ENCODE measurements at regions not wholly inside any gene's neighbourhood (a gene's known extent, or its start where the extent isn't known, plus 50 kb on each side); places are given as distances from the start of the nearest gene placed in this dataset.

- H4K20me1 ChIP-seq (ENCODE audit: insufficient read depth), result no peaks in the 10 kb centered on the region
- no peak overlapping the region for H3K4me3 ChIP-seq (ENCODE audit: low read length)
- no peaks in the 10 kb centered on the region for H3K36me3 ChIP-seq (ENCODE audit: insufficient read depth, low read length)
- TF ChIP-seq EZH2 (IDR thresholded peaks at IDR 0.05; ENCODE audit: borderline replicate concordance, insufficient read depth, low read length, poor library complexity, severe bottlenecking) (no peak), MXI1 (conservative IDR thresholded peaks at IDR 0.05; ENCODE audit: poor library complexity, severe bottlenecking) (no peak), CTCF (IDR thresholded peaks at IDR 0.05; ENCODE audit: poor library complexity, severe bottlenecking) (no peak), POLR2AphosphoS5 (IDR thresholded peaks at IDR 0.05) (no peak), RAD21 (conservative IDR thresholded peaks at IDR 0.05) (no peak), TAF1 (IDR thresholded peaks at IDR 0.05; ENCODE audit: low read depth) (no peak), REST (IDR thresholded peaks at IDR 0.05; ENCODE audit: borderline replicate concordance) (no peak), EP300 (conservative IDR thresholded peaks at IDR 0.05; ENCODE audit: poor library complexity, severe bottlenecking) (no peak), SMC3 (conservative IDR thresholded peaks at IDR 0.05; ENCODE audit: poor library complexity) (no peak)
- H3K79me2 ChIP-seq (replicated peaks; ENCODE audit: insufficient read depth, low read length), result no peaks in the 10 kb centered on the region
- H3K9me3 ChIP-seq (ENCODE audit: low read length), result no peaks in the 10 kb centered on the region
- no peaks in the 10 kb centered on the region for H3K9me2 ChIP-seq (ENCODE audit: insufficient read depth, low read length)
- no peak overlapping the region for H3K9ac ChIP-seq (ENCODE audit: low read length)
- H3K27ac ChIP-seq (ENCODE audit: low read length), result no peak overlapping the region
- H3K27me3 ChIP-seq (ENCODE audit: insufficient read depth, low read depth, low read length), result no peaks in the 10 kb centered on the region
- H2AFZ ChIP-seq (ENCODE audit: low read depth, low read length), result no peak overlapping the region
- no peak overlapping the region for H3K4me2 ChIP-seq (ENCODE audit: low read length)
- no peaks in the 10 kb centered on the region for H3F3A ChIP-seq (ENCODE audit: insufficient read depth, low read length, poor library complexity, severe bottlenecking)
Observed at GRCh38 chr3:6600237-6600636, 260.7 kb upstream of the GRM7 start.

- H3K27ac ChIP-seq (ENCODE audit: low read length), result no peak overlapping the region
- H3K27me3 ChIP-seq (ENCODE audit: insufficient read depth, low read depth, low read length), result no peaks in the 10 kb centered on the region
- H2AFZ ChIP-seq (ENCODE audit: low read depth, low read length), result no peak overlapping the region
- no peak for TF ChIP-seq RAD21 (conservative IDR thresholded peaks at IDR 0.05)
- no peak for TF ChIP-seq POLR2AphosphoS5 (IDR thresholded peaks at IDR 0.05)
- TF ChIP-seq CTCF (IDR thresholded peaks at IDR 0.05; ENCODE audit: poor library complexity, severe bottlenecking), result no peak
- no peak for TF ChIP-seq EP300 (conservative IDR thresholded peaks at IDR 0.05; ENCODE audit: poor library complexity, severe bottlenecking)
- TF ChIP-seq MXI1 (conservative IDR thresholded peaks at IDR 0.05; ENCODE audit: poor library complexity, severe bottlenecking), result no peak
- H3K36me3 ChIP-seq (ENCODE audit: insufficient read depth, low read length), result no peaks in the 10 kb centered on the region
- no peak overlapping the region for H3K4me2 ChIP-seq (ENCODE audit: low read length)
- no peak overlapping the region for H3K4me3 ChIP-seq (ENCODE audit: low read length)
- no peaks in the 10 kb centered on the region for H3K9me3 ChIP-seq (ENCODE audit: low read length)
- no peaks in the 10 kb centered on the region for H3F3A ChIP-seq (ENCODE audit: insufficient read depth, low read length, poor library complexity, severe bottlenecking)
- H3K79me2 ChIP-seq (replicated peaks; ENCODE audit: insufficient read depth, low read length), result no peaks in the 10 kb centered on the region
- no peaks in the 10 kb centered on the region for H4K20me1 ChIP-seq (ENCODE audit: insufficient read depth)
- H3K9ac ChIP-seq (ENCODE audit: low read length), result no peak overlapping the region
- H3K9me2 ChIP-seq (ENCODE audit: insufficient read depth, low read length), result no peaks in the 10 kb centered on the region
Observed at GRCh38 chr3:6601374-6601773, 259.5 kb upstream of the GRM7 start.
